Neural progenitor cell (in vitro differentiated cells): ENCODE measurements at regions not wholly inside any gene's neighbourhood (a gene's known extent, or its start where the extent isn't known, plus 50 kb on each side); places are given as distances from the start of the nearest gene placed in this dataset.

Experiments
- EZH2 ChIP-seq: fragments of 200-600 bp; sonication (generic); IDR thresholded peaks from 2 replicates; pipeline ENCODE4 v1.6.1; 2017; ENCODE audit warnings: antibody characterized with exemption, mild to moderate bottlenecking, moderate library complexity
- EZH2phosphoT487 ChIP-seq: fragments of 200-600 bp; sonication (generic); IDR thresholded peaks from 2 replicates; pipeline ENCODE4 v1.6.1; 2017; ENCODE audit warnings: antibody characterized with exemption
- TF ChIP-seq, protein P1 (sequence below): fragments of 200-600 bp; sonication (generic); IDR thresholded peaks from 2 replicates; pipeline ENCODE4 v1.5.1; 2017; ENCODE audit warnings: antibody characterized with exemption, mild to moderate bottlenecking

DNA sequence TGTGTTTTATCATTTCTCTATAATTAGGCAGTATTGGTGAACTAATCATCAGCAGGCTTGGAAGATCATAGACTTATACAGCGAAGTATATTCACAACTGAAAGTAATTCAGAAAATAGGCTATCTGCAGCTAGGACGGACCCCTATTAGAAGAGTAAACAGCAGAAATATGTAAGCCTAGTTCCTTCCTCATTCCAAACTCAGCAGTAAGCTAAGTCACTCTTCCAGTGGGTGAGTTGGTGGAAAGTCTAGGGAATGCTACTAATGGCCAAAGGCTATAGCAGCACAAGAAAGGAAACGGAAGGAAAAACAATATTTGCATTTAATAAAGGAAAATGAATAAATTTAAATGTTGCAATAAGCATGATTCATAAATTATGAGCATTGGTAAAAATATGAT is 918.1 kb upstream of the TMPRSS15 start:
- TF ChIP-seq, protein P1, sequence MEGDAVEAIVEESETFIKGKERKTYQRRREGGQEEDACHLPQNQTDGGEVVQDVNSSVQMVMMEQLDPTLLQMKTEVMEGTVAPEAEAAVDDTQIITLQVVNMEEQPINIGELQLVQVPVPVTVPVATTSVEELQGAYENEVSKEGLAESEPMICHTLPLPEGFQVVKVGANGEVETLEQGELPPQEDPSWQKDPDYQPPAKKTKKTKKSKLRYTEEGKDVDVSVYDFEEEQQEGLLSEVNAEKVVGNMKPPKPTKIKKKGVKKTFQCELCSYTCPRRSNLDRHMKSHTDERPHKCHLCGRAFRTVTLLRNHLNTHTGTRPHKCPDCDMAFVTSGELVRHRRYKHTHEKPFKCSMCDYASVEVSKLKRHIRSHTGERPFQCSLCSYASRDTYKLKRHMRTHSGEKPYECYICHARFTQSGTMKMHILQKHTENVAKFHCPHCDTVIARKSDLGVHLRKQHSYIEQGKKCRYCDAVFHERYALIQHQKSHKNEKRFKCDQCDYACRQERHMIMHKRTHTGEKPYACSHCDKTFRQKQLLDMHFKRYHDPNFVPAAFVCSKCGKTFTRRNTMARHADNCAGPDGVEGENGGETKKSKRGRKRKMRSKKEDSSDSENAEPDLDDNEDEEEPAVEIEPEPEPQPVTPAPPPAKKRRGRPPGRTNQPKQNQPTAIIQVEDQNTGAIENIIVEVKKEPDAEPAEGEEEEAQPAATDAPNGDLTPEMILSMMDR, result no peak
- TF ChIP-seq EZH2, result no peak
- no peak for TF ChIP-seq EZH2phosphoT487
